ENCODE measurements at regions not wholly inside any gene's neighbourhood (a gene's known extent, or its start where the extent isn't known, plus 50 kb on each side); places are given as distances from the start of the nearest gene placed in this dataset.

GRCh38 chr12:70150230-70150629, 93.0 kb upstream of the CNOT2 start:
- no peak overlapping the region for H3K4me2 ChIP-seq
- H3K9me3 ChIP-seq, result peaks cover 32% of the 10 kb centered on the region
- H3K27me3 ChIP-seq, result no peaks in the 10 kb centered on the region
- H4K20me1 ChIP-seq, result no peaks in the 10 kb centered on the region
- H3K4me3 ChIP-seq, result no peak overlapping the region
- no peak overlapping the region for H3K27ac ChIP-seq
- no peak overlapping the region for H3K9ac ChIP-seq
- no peak for TF ChIP-seq Cebpa-rat (IDR thresholded peaks at IDR 0.05)
- H3K4me1 ChIP-seq, result no peaks in the 10 kb centered on the region
- no peaks in the 10 kb centered on the region for H3K36me3 ChIP-seq

GRCh38 chr12:70151993-70152392, 91.2 kb upstream of the CNOT2 start:
- Histone ChIP-seq H4K20me1 (no peaks in the 10 kb centered on the region), H3K4me2 (no peak overlapping the region), H3K4me1 (no peaks in the 10 kb centered on the region), H3K27ac (no peak overlapping the region), H3K27me3 (no peaks in the 10 kb centered on the region), H3K4me3 (no peak overlapping the region), H3K9me3 (peaks cover 49% of the 10 kb centered on the region), H3K9ac (no peak overlapping the region), H3K36me3 (no peaks in the 10 kb centered on the region)
- no peak for TF ChIP-seq Cebpa-rat (IDR thresholded peaks at IDR 0.05)

DNA sequence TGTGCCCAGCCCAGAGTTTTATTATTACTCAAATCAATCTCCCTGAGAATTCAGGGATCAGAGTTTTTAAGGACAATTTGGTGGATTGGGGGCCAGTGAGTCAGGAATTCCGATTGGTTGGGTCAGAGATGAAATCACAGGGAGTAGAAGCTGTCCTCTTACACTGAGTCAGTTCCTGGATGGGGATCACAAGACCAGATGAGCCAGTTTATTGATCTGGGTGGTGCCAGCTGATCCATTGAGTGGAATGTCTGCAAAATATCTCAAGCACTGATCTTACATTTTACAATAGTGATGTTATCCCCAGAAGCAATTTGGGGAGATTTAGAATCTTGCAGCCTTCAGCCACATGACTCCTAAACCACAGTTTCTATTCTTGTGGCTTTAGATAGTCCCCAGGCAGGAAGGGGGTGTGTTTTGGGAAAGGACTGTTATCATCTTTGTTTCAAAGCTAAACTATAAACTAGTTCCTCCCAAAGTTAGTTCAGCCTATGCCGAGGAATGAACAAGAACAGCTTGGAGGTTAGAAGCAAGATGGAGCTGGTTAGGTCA, 89.1 kb upstream of the CNOT2 start:
- Histone ChIP-seq H3K27me3 (no peaks in the 10 kb centered on the region), H3K27ac (no peak overlapping the region), H3K36me3 (no peaks in the 10 kb centered on the region), H3K4me3 (no peak overlapping the region), H3K4me1 (no peaks in the 10 kb centered on the region), H4K20me1 (no peaks in the 10 kb centered on the region), H3K9me3 (peaks cover 70% of the 10 kb centered on the region), H3K4me2 (no peak overlapping the region), H3K9ac (no peak overlapping the region)
- TF ChIP-seq Cebpa-rat (IDR thresholded peaks at IDR 0.05), result no peak

GRCh38 chr12:70154960-70155589, 88.2 kb upstream of the CNOT2 start:
- no peaks in the 10 kb centered on the region for H3K36me3 ChIP-seq
- H3K4me1 ChIP-seq, result no peaks in the 10 kb centered on the region
- H3K27ac ChIP-seq, result no peak overlapping the region
- H3K9ac ChIP-seq, result no peak overlapping the region
- H4K20me1 ChIP-seq, result no peaks in the 10 kb centered on the region
- no peaks in the 10 kb centered on the region for H3K27me3 ChIP-seq
- no peak overlapping the region for H3K4me2 ChIP-seq
- no peak overlapping the region for H3K4me3 ChIP-seq
- TF ChIP-seq Cebpa-rat (IDR thresholded peaks at IDR 0.05), result no peak
- H3K9me3 ChIP-seq, result peaks cover 75% of the 10 kb centered on the region

DNA sequence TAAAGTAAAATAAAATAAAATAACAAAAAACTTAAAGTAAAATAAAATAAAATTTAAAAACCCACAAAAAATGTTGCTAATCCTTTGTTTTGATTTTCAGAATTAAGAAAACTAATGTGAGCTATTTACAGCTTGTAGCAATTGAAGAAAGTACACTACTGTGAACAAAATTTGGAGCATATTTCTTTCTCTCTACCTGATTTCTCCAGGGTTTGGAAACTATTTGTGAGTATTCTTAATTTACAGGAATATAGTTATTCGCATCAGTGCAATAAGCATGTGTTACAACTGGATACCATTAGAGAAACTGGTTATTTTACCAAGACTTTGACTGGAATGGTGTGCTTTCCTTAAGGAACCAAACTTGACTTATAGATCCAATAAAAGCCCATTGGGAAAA, 86.1 kb upstream of the CNOT2 start:
- Histone ChIP-seq H3K27me3 (no peaks in the 10 kb centered on the region), H3K4me1 (no peaks in the 10 kb centered on the region), H3K36me3 (no peaks in the 10 kb centered on the region), H3K4me3 (no peak overlapping the region), H4K20me1 (no peaks in the 10 kb centered on the region), H3K9ac (no peak overlapping the region), H3K4me2 (no peak overlapping the region), H3K9me3 (peaks cover 77% of the 10 kb centered on the region), H3K27ac (no peak overlapping the region)
- no peak for TF ChIP-seq Cebpa-rat (IDR thresholded peaks at IDR 0.05)

- no peak overlapping the region for H3K4me2 ChIP-seq
- no peaks in the 10 kb centered on the region for H3K4me1 ChIP-seq
- H3K4me3 ChIP-seq, result no peak overlapping the region
- H3K9ac ChIP-seq, result no peak overlapping the region
- H3K27ac ChIP-seq, result no peak overlapping the region
- H3K9me3 ChIP-seq, result peaks cover 7% of the 10 kb centered on the region
- no peaks in the 10 kb centered on the region for H3K36me3 ChIP-seq
- H3K27me3 ChIP-seq, result no peaks in the 10 kb centered on the region
- no peaks in the 10 kb centered on the region for H4K20me1 ChIP-seq
- TF ChIP-seq Cebpa-rat (IDR thresholded peaks at IDR 0.05), result no peak
Observed at GRCh38 chr12:70165450-70165849, 77.8 kb upstream of the CNOT2 start.

DNA sequence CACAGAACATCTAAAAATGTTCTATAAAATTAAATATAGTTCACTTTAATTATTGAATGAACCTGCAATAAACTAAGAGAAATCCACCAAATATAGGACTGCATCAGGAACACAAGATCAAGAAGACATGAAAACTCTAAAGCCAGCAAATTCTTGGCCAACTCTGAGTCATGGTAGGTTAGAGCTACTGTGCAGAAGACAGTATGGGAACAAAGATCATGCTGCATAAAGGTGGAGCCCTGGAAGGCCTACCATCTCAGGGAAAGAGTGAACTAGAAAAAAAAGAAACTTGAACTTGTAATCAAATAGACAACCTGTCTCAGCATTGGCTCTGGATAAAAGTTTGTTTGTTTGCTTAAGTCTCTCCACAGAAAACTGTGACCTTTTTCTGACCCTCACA, 66.9 kb upstream of the CNOT2 start:
- Histone ChIP-seq H3K27me3 (no peaks in the 10 kb centered on the region), H3K4me1 (no peaks in the 10 kb centered on the region), H3K27ac (no peak overlapping the region), H3K9ac (no peak overlapping the region), H3K9me3 (0 out of 2 replicates have a peak, but pooled peaks cover 3% of the 10 kb centered on the region), H3K4me3 (no peak overlapping the region), H3K36me3 (no peaks in the 10 kb centered on the region), H3K4me2 (no peak overlapping the region), H4K20me1 (no peaks in the 10 kb centered on the region)
- TF ChIP-seq Cebpa-rat (IDR thresholded peaks at IDR 0.05), result no peak

- no peak for TF ChIP-seq Cebpa-rat (IDR thresholded peaks at IDR 0.05)
- 0 out of 2 replicates have a peak, but pooled peaks cover 3% of the 10 kb centered on the region for H3K9me3 ChIP-seq
- H4K20me1 ChIP-seq, result no peaks in the 10 kb centered on the region
- H3K4me3 ChIP-seq, result no peak overlapping the region
- H3K27ac ChIP-seq, result no peak overlapping the region
- H3K4me1 ChIP-seq, result no peaks in the 10 kb centered on the region
- H3K36me3 ChIP-seq, result no peaks in the 10 kb centered on the region
- no peaks in the 10 kb centered on the region for H3K27me3 ChIP-seq
- no peak overlapping the region for H3K4me2 ChIP-seq
- no peak overlapping the region for H3K9ac ChIP-seq
Observed at GRCh38 chr12:70177631-70178030, 65.6 kb upstream of the CNOT2 start.

DNA sequence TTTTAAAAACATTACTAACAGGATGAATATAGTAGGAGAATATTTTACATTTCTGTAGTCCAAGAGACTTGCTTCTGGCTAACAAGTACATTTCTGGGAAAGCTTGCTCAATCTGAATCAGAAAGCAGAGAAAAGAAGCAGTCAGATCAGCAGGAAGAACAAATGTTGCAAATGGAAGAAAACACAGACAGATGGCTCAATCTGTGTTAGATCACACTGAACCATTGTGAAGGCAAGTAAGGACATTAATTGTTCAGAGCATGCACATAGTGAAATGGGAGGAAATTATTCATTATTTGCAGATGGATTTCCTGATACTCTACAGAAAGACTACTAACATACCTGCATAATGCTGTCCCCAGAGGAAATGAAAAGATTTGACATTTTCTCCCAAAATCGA, 65.2 kb upstream of the CNOT2 start:
- no peak overlapping the region for H3K4me3 ChIP-seq
- no peak overlapping the region for H3K9ac ChIP-seq
- no peaks in the 10 kb centered on the region for H4K20me1 ChIP-seq
- H3K27ac ChIP-seq, result no peak overlapping the region
- H3K27me3 ChIP-seq, result no peaks in the 10 kb centered on the region
- no peaks in the 10 kb centered on the region for H3K36me3 ChIP-seq
- no peaks in the 10 kb centered on the region for H3K4me1 ChIP-seq
- TF ChIP-seq Cebpa-rat (IDR thresholded peaks at IDR 0.05), result no peak
- H3K4me2 ChIP-seq, result no peak overlapping the region
- 0 out of 2 replicates have a peak, but pooled peaks cover 3% of the 10 kb centered on the region for H3K9me3 ChIP-seq

- Histone ChIP-seq H4K20me1 (no peaks in the 10 kb centered on the region), H3K36me3 (no peaks in the 10 kb centered on the region), H3K4me1 (no peaks in the 10 kb centered on the region), H3K4me3 (no peak overlapping the region), H3K9me3 (0 out of 2 replicates have a peak, but pooled peaks cover 3% of the 10 kb centered on the region), H3K4me2 (no peak overlapping the region), H3K9ac (no peak overlapping the region), H3K27me3 (no peaks in the 10 kb centered on the region), H3K27ac (no peak overlapping the region)
- TF ChIP-seq Cebpa-rat (IDR thresholded peaks at IDR 0.05), result no peak
Observed at GRCh38 chr12:70180130-70180529, 63.1 kb upstream of the CNOT2 start.
